Right lobe of liver (tissue), 4 donors: ENCODE measurements at regions not wholly inside any gene's neighbourhood (a gene's known extent, or its start where the extent isn't known, plus 50 kb on each side); places are given as distances from the start of the nearest gene placed in this dataset.

ENCODE experiments used
- POLR2A ChIP-seq: fragments of 450-650 bp; IDR thresholded peaks from one replicate; pipeline ENCODE4 v1.6.1; 2017; ENCODE audit warnings: antibody characterized with exemption, mild to moderate bottlenecking
- TF ChIP-seq, protein P1 (sequence below), 4 donors: fragments of 200-600 bp in 3 of 4; fragments of 450-650 bp in 1 of 4; IDR thresholded peaks; one replicate each; pipeline versions ENCODE4 v1.5.1 to v1.8.0; 2016 to 2022; ENCODE audit warnings: antibody characterized with exemption in 4 of 4, mild to moderate bottlenecking in 2 of 4
- donor health status: DM: no; HTN: no; CAD: no.
- donor health status: DM: no; HTN: no; CAD: no.
- donor health status: DM: no; HTN: yes; CAD: no.

DNA sequence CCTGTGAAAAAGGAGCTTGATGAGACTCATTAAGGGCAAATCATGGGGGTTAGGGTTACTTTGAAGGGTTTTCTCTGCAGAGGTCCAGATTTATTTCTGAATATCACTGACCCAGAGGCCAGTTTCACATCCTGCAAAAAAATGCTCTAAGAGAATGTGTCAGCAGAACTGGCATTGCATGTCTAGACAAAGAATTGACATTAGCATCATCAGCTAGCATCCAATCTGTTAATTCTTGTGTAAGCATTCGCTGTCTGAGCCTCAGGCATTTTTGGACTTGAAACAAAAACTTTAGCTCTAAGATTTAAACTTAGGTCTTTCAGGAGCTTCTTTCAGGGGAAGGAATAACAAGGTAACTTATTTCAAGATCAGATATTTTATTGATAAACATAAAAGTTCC, 187.9 kb upstream of the ELL2 start:
- TF ChIP-seq, protein P1, sequence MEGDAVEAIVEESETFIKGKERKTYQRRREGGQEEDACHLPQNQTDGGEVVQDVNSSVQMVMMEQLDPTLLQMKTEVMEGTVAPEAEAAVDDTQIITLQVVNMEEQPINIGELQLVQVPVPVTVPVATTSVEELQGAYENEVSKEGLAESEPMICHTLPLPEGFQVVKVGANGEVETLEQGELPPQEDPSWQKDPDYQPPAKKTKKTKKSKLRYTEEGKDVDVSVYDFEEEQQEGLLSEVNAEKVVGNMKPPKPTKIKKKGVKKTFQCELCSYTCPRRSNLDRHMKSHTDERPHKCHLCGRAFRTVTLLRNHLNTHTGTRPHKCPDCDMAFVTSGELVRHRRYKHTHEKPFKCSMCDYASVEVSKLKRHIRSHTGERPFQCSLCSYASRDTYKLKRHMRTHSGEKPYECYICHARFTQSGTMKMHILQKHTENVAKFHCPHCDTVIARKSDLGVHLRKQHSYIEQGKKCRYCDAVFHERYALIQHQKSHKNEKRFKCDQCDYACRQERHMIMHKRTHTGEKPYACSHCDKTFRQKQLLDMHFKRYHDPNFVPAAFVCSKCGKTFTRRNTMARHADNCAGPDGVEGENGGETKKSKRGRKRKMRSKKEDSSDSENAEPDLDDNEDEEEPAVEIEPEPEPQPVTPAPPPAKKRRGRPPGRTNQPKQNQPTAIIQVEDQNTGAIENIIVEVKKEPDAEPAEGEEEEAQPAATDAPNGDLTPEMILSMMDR (IDR thresholded peaks at IDR 0.05), result no peak
- no peak for TF ChIP-seq POLR2A
